ENCODE measurements at regions not wholly inside any gene's neighbourhood (a gene's known extent, or its start where the extent isn't known, plus 50 kb on each side); places are given as distances from the start of the nearest gene placed in this dataset.

DNA sequence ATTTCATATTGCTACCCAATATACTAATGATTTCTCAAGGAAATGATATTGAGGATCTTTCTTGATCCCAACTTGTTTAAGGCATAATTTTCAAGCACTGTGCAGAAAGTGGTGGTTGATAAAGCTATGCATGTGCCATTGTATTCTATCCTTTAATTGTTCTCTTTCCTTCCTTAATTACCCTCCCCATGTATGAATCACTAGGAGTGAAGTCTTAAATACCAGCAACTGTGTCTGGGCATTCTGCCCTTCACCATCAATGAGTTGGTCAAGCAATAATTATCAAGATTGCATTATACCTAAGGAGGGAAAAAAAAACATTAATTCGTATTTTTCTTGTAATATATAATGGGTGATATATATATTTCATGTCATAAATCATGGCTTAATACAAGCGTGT lies 111.8 kb upstream of the FRMPD4 start:
- TF ChIP-seq, protein P1, sequence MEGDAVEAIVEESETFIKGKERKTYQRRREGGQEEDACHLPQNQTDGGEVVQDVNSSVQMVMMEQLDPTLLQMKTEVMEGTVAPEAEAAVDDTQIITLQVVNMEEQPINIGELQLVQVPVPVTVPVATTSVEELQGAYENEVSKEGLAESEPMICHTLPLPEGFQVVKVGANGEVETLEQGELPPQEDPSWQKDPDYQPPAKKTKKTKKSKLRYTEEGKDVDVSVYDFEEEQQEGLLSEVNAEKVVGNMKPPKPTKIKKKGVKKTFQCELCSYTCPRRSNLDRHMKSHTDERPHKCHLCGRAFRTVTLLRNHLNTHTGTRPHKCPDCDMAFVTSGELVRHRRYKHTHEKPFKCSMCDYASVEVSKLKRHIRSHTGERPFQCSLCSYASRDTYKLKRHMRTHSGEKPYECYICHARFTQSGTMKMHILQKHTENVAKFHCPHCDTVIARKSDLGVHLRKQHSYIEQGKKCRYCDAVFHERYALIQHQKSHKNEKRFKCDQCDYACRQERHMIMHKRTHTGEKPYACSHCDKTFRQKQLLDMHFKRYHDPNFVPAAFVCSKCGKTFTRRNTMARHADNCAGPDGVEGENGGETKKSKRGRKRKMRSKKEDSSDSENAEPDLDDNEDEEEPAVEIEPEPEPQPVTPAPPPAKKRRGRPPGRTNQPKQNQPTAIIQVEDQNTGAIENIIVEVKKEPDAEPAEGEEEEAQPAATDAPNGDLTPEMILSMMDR (IDR thresholded peaks at IDR 0.05) = no peak
- H3K27ac Mint-ChIP-seq = no peak overlapping the region
- H3K4me3 Mint-ChIP-seq = no peak overlapping the region
- peaks cover 6% of the 10 kb centered on the region for H3K27me3 Mint-ChIP-seq (ENCODE audit: low read depth, poor library complexity)
- no peaks in the 10 kb centered on the region for H3K36me3 Mint-ChIP-seq (ENCODE audit: low read depth)
- peaks cover 19% of the 10 kb centered on the region for H3K9me3 Mint-ChIP-seq
- no peaks in the 10 kb centered on the region for H3K4me1 Mint-ChIP-seq
- DNase-seq = no peak

DNA sequence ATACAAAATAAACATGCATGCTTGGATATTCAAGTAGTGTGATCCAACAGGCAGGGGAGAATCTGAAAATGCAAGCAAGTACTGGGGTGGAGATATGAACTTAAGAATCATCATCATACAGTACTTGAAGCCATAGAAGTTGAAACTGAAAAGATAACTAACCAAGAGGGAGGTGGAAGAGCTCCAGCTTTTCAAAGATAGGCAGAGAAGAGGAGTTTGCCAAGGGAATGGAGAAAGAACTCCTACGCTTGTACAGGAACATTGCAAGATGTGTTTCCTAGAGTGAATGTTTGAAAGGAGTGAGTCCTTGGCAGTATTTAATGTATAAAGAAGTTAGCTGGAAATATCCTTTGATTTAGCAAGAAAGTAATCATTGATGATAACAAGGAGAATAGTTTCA lies 106.2 kb upstream of the FRMPD4 start:
- H3K36me3 Mint-ChIP-seq (ENCODE audit: low read depth) = no peaks in the 10 kb centered on the region

DNA sequence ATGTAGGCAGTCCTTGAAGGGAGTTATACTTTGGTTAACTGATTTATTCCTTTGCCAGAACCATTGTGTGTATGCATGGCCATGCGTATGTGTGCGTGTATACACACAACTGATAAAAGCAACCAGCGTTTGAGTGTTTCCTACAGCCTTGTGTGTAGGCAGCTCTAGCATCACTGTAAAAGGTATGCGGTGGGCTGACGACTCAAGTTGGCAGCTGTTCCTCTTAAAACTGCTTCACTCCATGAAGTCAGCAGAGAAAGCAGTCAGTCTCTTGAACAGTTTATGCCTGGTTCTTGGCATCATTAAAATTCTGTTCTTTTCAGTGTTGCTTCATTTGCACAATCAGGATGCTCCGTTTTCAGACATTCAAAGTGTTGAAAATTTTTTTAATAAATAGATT lies 103.5 kb upstream of the FRMPD4 start:
- Mint-ChIP-seq H3K27ac (no peak overlapping the region), H3K4me3 (no peak overlapping the region), H3K9me3 (no peaks in the 10 kb centered on the region), H3K4me1 (no peaks in the 10 kb centered on the region), H3K27me3 (ENCODE audit: low read depth, poor library complexity) (no peaks in the 10 kb centered on the region), H3K36me3 (ENCODE audit: low read depth) (no peaks in the 10 kb centered on the region)
- TF ChIP-seq, protein P1 (IDR thresholded peaks at IDR 0.05) = no peak
- DNase-seq = no peak

More for the DNA sequence above, 106.2 kb upstream of the FRMPD4 start:
- H3K27me3 Mint-ChIP-seq (ENCODE audit: low read depth, poor library complexity) = no peaks in the 10 kb centered on the region
- H3K9me3 Mint-ChIP-seq = no peaks in the 10 kb centered on the region
- no peak overlapping the region for H3K27ac Mint-ChIP-seq
- H3K4me3 Mint-ChIP-seq = no peak overlapping the region
- H3K4me1 Mint-ChIP-seq = no peaks in the 10 kb centered on the region
- TF ChIP-seq, protein P1 (IDR thresholded peaks at IDR 0.05) = no peak
- DNase-seq = no peak

DNA sequence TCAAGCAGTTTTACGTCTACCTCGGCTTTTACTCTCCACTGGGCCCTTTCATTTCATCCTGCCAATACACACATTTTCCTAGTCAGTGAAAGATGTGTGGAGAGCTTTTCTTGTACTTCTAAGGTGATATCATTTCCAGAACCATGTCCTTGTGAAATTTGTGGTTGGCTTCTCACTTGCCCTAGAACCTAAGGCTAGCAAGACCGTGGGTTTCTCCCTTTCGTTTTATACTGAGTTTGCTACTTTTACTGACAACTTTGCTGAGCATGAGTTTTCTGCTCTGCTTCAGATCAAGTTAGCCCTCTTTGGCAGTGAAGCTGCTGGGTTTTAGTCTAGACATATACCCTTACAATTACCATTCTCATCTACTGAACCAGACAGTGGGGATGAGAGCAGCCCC lies 95.7 kb upstream of the FRMPD4 start:
- Mint-ChIP-seq H3K4me3 (no peak overlapping the region), H3K36me3 (ENCODE audit: low read depth) (no peaks in the 10 kb centered on the region), H3K27me3 (ENCODE audit: low read depth, poor library complexity) (no peaks in the 10 kb centered on the region), H3K4me1 (no peaks in the 10 kb centered on the region), H3K9me3 (peaks cover 20% of the 10 kb centered on the region), H3K27ac (no peak overlapping the region)
- TF ChIP-seq, protein P1 (IDR thresholded peaks at IDR 0.05) = no peak
- no peak for DNase-seq

DNA sequence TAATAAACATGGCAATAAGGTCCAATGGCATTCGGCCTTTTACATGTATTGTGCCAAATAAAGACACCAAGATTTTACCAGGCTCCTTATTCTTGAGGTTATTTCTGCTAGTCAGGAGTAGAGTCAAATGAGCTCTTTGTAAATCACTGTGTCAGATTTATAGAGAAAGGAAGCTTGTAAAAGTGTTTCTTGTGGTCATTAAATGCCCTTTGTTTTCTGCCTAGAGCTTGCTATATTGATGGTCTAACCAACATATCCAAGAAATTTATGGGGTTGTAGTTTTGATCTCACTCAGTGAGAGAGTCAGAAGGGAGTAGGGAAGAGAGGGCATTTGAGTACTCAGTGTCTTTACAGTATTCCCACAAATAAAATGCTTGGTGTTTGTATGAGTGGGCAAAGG lies 86.2 kb upstream of the FRMPD4 start:
- TF ChIP-seq, protein P1 (IDR thresholded peaks at IDR 0.05) = no peak
- Mint-ChIP-seq H3K4me1 (peaks cover 10% of the 10 kb centered on the region), H3K4me3 (no peak overlapping the region), H3K9me3 (peaks cover 42% of the 10 kb centered on the region), H3K27me3 (ENCODE audit: low read depth, poor library complexity) (no peaks in the 10 kb centered on the region), H3K36me3 (ENCODE audit: low read depth) (no peaks in the 10 kb centered on the region), H3K27ac (no peak overlapping the region)
- DNase-seq = no peak

DNA sequence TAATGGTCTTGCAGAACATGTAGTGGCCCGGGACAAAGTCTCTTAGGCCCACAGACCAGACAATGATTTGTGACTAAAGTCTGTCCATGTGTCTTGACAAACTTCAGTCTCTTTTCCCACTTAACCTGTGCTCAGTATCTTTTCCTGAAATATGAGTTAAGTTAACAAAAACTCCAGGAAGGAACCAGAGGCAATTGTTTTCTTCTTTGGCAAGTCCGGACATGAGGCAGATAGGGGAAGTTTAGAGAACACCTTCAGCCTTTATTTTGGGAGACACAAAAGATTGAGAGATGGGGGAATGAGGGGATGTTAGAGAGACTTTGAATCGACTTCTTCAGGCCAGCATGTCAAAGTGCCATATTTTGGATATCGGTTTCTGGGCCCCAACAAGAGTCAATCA lies 80.2 kb upstream of the FRMPD4 start:
- no peaks in the 10 kb centered on the region for H3K4me1 Mint-ChIP-seq
- TF ChIP-seq, protein P1 (IDR thresholded peaks at IDR 0.05) = no peak
- no peak for DNase-seq
- peaks cover 36% of the 10 kb centered on the region for H3K9me3 Mint-ChIP-seq
- no peak overlapping the region for H3K4me3 Mint-ChIP-seq
- no peak overlapping the region for H3K27ac Mint-ChIP-seq
- H3K27me3 Mint-ChIP-seq (ENCODE audit: low read depth, poor library complexity) = peaks cover 7% of the 10 kb centered on the region
- H3K36me3 Mint-ChIP-seq (ENCODE audit: low read depth) = no peaks in the 10 kb centered on the region

All from nephron progenitor cell (in vitro differentiated cells).